ENCODE measurements at regions not wholly inside any gene's neighbourhood (a gene's known extent, or its start where the extent isn't known, plus 50 kb on each side); places are given as distances from the start of the nearest gene placed in this dataset.

DNA sequence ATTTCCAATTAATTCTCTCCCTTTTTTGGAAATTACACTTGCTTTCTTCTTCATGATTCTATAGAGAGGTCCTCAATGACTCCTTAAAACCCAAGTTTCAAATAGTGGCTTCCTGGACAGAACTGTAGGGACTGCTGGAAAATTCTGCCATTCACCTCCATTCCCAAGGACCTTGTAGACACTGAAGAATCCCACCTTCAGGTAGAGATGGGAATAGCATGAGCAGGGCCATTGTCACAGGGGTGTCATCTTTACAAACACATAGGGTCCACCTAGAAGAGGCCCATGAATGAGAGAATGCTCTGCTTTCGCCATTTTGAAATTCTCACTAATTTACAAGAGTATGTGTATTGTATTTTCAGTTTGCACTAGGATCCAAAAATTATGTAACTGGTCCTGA, 701.7 kb upstream of the CELF2 start:
- no peak for TF ChIP-seq POLR2AphosphoS5 (IDR thresholded peaks at IDR 0.05; ENCODE audit: low read depth)
- TF ChIP-seq, protein P1, sequence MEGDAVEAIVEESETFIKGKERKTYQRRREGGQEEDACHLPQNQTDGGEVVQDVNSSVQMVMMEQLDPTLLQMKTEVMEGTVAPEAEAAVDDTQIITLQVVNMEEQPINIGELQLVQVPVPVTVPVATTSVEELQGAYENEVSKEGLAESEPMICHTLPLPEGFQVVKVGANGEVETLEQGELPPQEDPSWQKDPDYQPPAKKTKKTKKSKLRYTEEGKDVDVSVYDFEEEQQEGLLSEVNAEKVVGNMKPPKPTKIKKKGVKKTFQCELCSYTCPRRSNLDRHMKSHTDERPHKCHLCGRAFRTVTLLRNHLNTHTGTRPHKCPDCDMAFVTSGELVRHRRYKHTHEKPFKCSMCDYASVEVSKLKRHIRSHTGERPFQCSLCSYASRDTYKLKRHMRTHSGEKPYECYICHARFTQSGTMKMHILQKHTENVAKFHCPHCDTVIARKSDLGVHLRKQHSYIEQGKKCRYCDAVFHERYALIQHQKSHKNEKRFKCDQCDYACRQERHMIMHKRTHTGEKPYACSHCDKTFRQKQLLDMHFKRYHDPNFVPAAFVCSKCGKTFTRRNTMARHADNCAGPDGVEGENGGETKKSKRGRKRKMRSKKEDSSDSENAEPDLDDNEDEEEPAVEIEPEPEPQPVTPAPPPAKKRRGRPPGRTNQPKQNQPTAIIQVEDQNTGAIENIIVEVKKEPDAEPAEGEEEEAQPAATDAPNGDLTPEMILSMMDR (IDR thresholded peaks at IDR 0.05; ENCODE audit: insufficient read depth, low read length): no peak

Measured in HL-60 (cell line).